Keratinocyte (primary cell): ENCODE measurements at regions not wholly inside any gene's neighbourhood (a gene's known extent, or its start where the extent isn't known, plus 50 kb on each side); places are given as distances from the start of the nearest gene placed in this dataset.
A peak's percentile ranks its signal among the peaks of the same experiment; 100 is the strongest.

Experiments used
- DNase-seq: peaks from one replicate; pipeline ENCODE4 v3.0.0-alpha.2; 2011; ENCODE audit warnings: low read depth, missing footprints, low spot score
- FAIRE-seq: peaks from 2 replicates; lab custom pipeline; 2011; peaks lifted over from hg19 to GRCh38; lab: Jason Lieb, UNC
- H2AFZ ChIP-seq: 2 replicates; pipeline ENCODE4 v1.6.0; 2012; ENCODE audit warnings: low read length, control low read depth, inconsistent platforms; ENCODE audit not compliant: control insufficient read depth
- H3K27ac ChIP-seq: 2 replicates; pipeline ENCODE4 v1.5.1; 2011; ENCODE audit warnings: low read length; ENCODE audit not compliant: control insufficient read depth, insufficient read depth
- H3K27me3 ChIP-seq: 3 replicates; pipeline ENCODE4 v1.6.0; 2011; ENCODE audit warnings: low read length; ENCODE audit not compliant: control insufficient read depth, insufficient read depth; ENCODE audit errors: extremely low read depth
- H3K36me3 ChIP-seq, 2 experiments: 2 replicates in 1 of 2; 3 replicates in 1 of 2; pipeline ENCODE4 v1.5.1; 2011; ENCODE audit warnings: low read length in 2 of 2, mild to moderate bottlenecking in 1 of 2; ENCODE audit not compliant: control insufficient read depth in 2 of 2, insufficient read depth in 2 of 2; ENCODE audit errors: extremely low read depth in 1 of 2
- H3K4me1 ChIP-seq: 3 replicates; pipeline ENCODE4 v1.5.1; 2011; ENCODE audit warnings: low read length; ENCODE audit not compliant: control insufficient read depth, insufficient read depth; ENCODE audit errors: extremely low read depth
- H3K4me2 ChIP-seq: 3 replicates; pipeline ENCODE4 v1.6.0; 2011; ENCODE audit warnings: low read depth, low read length; ENCODE audit not compliant: control insufficient read depth, insufficient read depth; ENCODE audit errors: extremely low read depth
- H3K4me3 ChIP-seq, 3 experiments: fragments of 200-600 bp in 1 of 3; sonication (generic) in 1 of 3; 2 replicates in 2 of 3; 3 replicates in 1 of 3; pipeline ENCODE4 v1.5.1; 2011 to 2016; ENCODE audit warnings: low read length in 3 of 3, mild to moderate bottlenecking in 3 of 3, control low read depth in 2 of 3, inconsistent platforms in 1 of 3, low read depth in 1 of 3, mixed read lengths in 1 of 3, mixed run types in 1 of 3, moderate library complexity in 1 of 3; ENCODE audit not compliant: control insufficient read depth in 2 of 3, insufficient read depth in 2 of 3; ENCODE audit errors: extremely low read depth in 1 of 3
- H3K79me2 ChIP-seq: 2 replicates; pipeline ENCODE4 v1.6.0; 2012; ENCODE audit warnings: low read length; ENCODE audit not compliant: control insufficient read depth, insufficient read depth
- H3K9ac ChIP-seq: 3 replicates; pipeline ENCODE4 v1.6.0; 2011; ENCODE audit warnings: low read length; ENCODE audit not compliant: control insufficient read depth, insufficient read depth; ENCODE audit errors: extremely low read depth
- H3K9me1 ChIP-seq: 3 replicates; pipeline ENCODE4 v1.6.0; 2011; ENCODE audit warnings: low read length; ENCODE audit not compliant: control insufficient read depth, insufficient read depth; ENCODE audit errors: extremely low read depth
- H3K9me3 ChIP-seq: 2 replicates; pipeline ENCODE4 v1.5.1; 2012; ENCODE audit warnings: low read depth, low read length; ENCODE audit not compliant: control insufficient read depth
- H4K20me1 ChIP-seq: 3 replicates; pipeline ENCODE4 v1.6.0; 2011; ENCODE audit warnings: low read length; ENCODE audit not compliant: control insufficient read depth, insufficient read depth; ENCODE audit errors: extremely low read depth
- CTCF ChIP-seq, 3 experiments: IDR thresholded peaks in 1 of 3; conservative IDR thresholded peaks in 1 of 3; optimal IDR thresholded peaks in 1 of 3; 2 replicates in 2 of 3; 3 replicates in 1 of 3; pipeline versions ENCODE3 to v1.5.1; 2011; ENCODE audit warnings: low read length in 3 of 3, mild to moderate bottlenecking in 3 of 3, moderate library complexity in 2 of 3, control low read depth in 1 of 3, inconsistent platforms in 1 of 3; ENCODE audit not compliant: insufficient read depth in 2 of 3; ENCODE audit errors: extremely low read depth in 1 of 3
- EZH2 ChIP-seq: IDR thresholded peaks from one replicate; pipeline ENCODE4 v1.6.1; 2012; ENCODE audit warnings: inconsistent platforms, mild to moderate bottlenecking, low read length, moderate library complexity
- dilution Hi-C: fragments of 300-500 bp; cut with MboI; formaldehyde crosslinking; loops from one replicate; pipeline ENCODE4 v1.7.0; 2020; ENCODE audit warnings: low sequenced_read_pairs; ENCODE audit not compliant: extremely low pct_ligation_motif_present

GRCh38 chr22:35205961-35206360 lies 51.3 kb upstream of the HMGXB4 start:
- Histone ChIP-seq H2AFZ (peak overlapping the region; percentile 15), H3K9me1 (no peaks in the 10 kb centered on the region), H3K9ac (no peak overlapping the region), H3K9me3 (no peaks in the 10 kb centered on the region), H3K4me3 (no peak overlapping the region), H3K79me2 (no peaks in the 10 kb centered on the region), H3K27ac (no peak overlapping the region), H4K20me1 (no peaks in the 10 kb centered on the region), H3K4me1 (no peaks in the 10 kb centered on the region), H3K27me3 (peaks cover 5% of the 10 kb centered on the region), H3K36me3 (no peaks in the 10 kb centered on the region), H3K4me2 (peak overlapping the region; percentile 10)
- DNase-seq (no peak), FAIRE-seq (peak; percentile 51)
- dilution Hi-C loops: no loop called here
- TF ChIP-seq CTCF (optimal IDR thresholded peaks at IDR 0.05 in 1 of 3, IDR thresholded peaks at IDR 0.05 in 1 of 3, conservative IDR thresholded peaks at IDR 0.05 in 1 of 3; ENCODE audit: extremely low read depth in 1 of 3, insufficient read depth in 2 of 3, low read length in 3 of 3) (no peak), EZH2 (no peak)

DNA sequence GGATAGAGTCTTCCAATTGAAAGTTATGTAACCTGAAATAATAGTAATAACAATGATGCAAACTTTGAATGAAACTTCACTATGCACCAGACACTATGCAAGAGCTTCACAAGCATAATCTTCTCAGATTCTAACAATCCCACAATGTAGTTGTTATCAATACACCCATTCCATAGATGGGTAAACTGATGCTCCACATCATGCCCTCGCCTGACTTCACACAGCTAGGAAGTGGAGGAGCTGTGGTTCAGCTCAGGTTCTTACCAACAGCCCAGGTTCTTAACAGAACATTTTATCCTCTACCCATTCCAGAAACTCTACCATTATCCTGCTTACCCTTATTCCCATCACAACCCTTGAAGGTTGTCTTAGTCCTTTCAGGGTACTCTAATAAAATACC lies 50.4 kb upstream of the HMGXB4 start:
- Histone ChIP-seq H3K4me2 (no peak overlapping the region), H3K4me3 (no peak overlapping the region), H3K79me2 (no peaks in the 10 kb centered on the region), H3K9me3 (no peaks in the 10 kb centered on the region), H2AFZ (no peak overlapping the region), H3K9me1 (no peaks in the 10 kb centered on the region), H3K27ac (no peak overlapping the region), H3K4me1 (no peaks in the 10 kb centered on the region), H3K27me3 (peaks cover 5% of the 10 kb centered on the region), H3K36me3 (no peaks in the 10 kb centered on the region), H3K9ac (no peak overlapping the region), H4K20me1 (no peaks in the 10 kb centered on the region)
- FAIRE-seq (no peak), DNase-seq (no peak)
- dilution Hi-C loops: no loop called here
- TF ChIP-seq EZH2: no peak
- TF ChIP-seq CTCF (optimal IDR thresholded peaks at IDR 0.05 in 1 of 3, IDR thresholded peaks at IDR 0.05 in 1 of 3, conservative IDR thresholded peaks at IDR 0.05 in 1 of 3; ENCODE audit: extremely low read depth in 1 of 3, insufficient read depth in 2 of 3, low read length in 3 of 3): no peak
